HFF-Myc (cell line): ENCODE measurements at regions not wholly inside any gene's neighbourhood (a gene's known extent, or its start where the extent isn't known, plus 50 kb on each side); places are given as distances from the start of the nearest gene placed in this dataset.

Source experiments
- DNase-seq: peaks from one replicate; pipeline ENCODE4 v3.0.0-alpha.2; 2011; ENCODE audit warnings: low read depth; ENCODE audit errors: extremely low read depth
- H3K4me3 ChIP-seq: replicated peaks from 2 replicates; pipeline ENCODE4 v1.5.1; 2011; ENCODE audit warnings: low read depth, mild to moderate bottlenecking, control low read depth, low read length
- TF ChIP-seq, protein P1 (sequence below): IDR thresholded peaks from 2 replicates; pipeline ENCODE4 v1.5.1; 2012; ENCODE audit warnings: mild to moderate bottlenecking, low read depth, low read length, control low read depth; ENCODE audit errors: missing control alignments

DNA sequence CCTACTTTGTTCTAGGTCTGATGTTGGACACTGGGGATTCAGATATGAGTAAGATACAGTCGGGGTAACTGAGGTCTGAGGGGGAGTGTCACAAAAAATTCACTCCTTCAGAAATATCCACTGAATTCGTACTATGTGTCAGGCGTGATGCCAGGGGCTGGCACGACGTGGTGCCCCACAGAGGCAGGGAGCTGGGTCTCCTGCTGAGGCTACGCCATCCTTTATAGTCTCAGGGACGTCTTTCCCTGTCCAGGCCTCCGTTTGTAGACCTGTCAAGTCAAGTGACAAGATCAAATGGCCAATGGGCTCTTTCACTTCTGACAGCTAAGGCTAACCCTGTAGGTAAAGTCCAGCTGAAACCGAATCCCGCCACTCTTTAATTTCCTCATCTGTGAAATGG is 118.8 kb upstream of the SMIM23 start:
- TF ChIP-seq, protein P1, sequence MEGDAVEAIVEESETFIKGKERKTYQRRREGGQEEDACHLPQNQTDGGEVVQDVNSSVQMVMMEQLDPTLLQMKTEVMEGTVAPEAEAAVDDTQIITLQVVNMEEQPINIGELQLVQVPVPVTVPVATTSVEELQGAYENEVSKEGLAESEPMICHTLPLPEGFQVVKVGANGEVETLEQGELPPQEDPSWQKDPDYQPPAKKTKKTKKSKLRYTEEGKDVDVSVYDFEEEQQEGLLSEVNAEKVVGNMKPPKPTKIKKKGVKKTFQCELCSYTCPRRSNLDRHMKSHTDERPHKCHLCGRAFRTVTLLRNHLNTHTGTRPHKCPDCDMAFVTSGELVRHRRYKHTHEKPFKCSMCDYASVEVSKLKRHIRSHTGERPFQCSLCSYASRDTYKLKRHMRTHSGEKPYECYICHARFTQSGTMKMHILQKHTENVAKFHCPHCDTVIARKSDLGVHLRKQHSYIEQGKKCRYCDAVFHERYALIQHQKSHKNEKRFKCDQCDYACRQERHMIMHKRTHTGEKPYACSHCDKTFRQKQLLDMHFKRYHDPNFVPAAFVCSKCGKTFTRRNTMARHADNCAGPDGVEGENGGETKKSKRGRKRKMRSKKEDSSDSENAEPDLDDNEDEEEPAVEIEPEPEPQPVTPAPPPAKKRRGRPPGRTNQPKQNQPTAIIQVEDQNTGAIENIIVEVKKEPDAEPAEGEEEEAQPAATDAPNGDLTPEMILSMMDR = no peak
- H3K4me3 ChIP-seq = no peak overlapping the region
- DNase-seq = no peak

DNA sequence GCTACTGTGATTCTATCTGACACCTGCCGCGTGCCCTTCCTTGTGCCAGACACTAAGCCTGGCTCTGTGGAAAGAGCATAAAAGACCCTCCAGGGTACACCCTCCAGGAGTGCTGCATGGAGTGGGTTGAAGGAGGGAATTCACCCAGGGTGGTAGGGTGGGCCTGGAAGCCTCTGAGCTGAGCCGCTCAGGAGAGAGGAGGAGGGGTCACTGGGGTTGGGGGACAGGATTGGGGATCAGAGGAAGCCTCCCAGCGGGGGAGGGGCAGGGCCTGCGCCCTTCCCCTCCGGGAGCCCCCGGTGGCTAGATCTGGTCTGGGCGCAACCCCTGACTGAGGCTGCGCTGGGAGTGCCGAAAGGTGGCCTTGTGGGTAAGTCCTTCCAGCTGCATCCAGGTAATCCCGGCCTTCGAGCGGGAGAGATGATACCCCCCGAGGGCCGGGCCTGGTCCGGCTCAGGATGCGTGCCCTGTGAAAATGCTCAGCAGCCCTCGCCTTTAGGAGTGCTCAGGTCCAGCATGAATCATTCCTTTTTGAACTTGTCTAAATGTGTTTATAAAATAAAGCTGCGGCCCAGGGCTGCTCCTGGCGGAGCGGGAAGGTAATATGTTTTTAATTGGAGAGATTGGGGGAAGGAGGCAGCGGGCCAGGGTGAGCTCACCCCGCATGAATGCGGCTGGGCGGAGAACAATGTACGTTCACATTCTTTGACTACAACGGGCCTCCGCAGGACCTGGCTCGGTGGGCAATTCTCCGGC is 118.1 kb upstream of the SMIM23 start:
- TF ChIP-seq, protein P1 = no peak
- H3K4me3 ChIP-seq = no peak overlapping the region
- DNase-seq = peak; percentile 79

DNA sequence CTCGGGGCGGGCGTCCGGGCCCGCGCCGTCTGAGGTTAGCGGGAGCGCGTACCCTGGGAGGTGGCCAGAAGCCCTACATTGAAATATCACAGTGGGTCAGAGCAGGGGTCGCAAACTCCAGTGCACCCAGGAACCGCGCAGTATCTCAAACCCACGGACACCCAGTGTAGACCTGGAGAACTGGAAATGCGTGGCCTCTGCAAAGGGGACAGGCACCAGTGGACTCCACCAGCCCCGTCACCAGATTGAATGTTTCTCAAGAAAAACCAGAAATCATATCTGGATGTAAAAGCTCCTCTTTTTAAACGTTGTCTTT is 117.6 kb upstream of the SMIM23 start:
- TF ChIP-seq, protein P1 = no peak
- DNase-seq = no peak
- H3K4me3 ChIP-seq = no peak overlapping the region

DNA sequence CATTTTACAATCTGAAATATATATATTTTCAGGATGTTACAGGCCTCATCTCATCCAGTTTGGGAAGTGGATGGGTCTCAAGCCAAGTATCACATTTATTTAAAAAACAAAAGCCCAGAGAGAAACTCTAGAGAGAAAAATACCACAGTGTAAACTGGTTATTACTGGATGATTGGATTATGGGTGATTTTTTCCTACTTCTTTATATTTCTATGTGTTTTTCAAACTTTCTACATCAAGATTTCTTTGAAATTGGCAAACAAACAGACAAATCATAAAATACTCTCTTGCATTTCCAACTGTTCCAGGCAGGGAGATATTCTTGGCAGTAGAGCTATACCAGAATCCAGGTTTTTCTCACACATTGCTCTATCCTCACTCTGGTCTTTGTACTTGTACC is 116.0 kb upstream of the SMIM23 start:
- TF ChIP-seq, protein P1 = no peak
- H3K4me3 ChIP-seq = no peak overlapping the region
- DNase-seq = no peak

DNA sequence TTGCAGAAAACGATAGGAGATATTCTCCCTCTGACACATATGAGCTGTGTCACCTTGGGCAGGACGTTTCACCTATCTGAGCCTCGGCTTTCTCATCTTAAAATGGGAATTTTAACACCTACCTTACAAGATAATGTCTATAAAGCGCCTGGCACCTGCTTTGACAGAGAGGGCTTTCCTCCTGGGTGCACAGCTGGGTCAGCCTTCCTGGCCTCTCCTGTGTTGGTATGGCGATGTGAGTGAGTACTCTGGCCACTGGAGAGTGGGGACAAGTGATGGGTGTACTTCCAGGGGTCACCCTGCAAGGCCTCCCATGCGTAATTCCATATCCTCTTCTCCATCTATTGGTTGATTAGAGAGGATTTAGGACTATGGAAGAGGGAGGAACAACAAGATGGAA is 113.1 kb upstream of the SMIM23 start:
- TF ChIP-seq, protein P1 = no peak
- no peak for DNase-seq
- no peak overlapping the region for H3K4me3 ChIP-seq

DNA sequence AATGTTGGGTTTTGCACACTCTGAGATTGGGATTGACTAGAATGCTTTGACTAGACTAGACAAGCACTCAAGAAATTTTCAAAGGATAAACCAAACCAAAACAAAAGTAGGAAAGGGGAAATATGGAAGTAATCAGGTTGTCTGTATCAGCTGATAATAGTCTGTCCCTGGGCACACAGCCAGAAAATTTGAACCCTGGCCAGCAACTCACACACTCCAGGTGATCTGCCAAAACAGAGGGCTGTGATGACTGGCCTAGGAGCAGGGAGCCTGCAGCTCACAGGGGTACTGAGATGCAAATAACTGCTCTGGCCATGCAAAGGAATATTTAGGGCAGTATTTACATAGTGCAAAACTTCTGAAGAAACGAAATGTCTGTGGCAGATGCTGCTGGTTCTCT is 112.3 kb upstream of the SMIM23 start:
- DNase-seq = no peak

DNA sequence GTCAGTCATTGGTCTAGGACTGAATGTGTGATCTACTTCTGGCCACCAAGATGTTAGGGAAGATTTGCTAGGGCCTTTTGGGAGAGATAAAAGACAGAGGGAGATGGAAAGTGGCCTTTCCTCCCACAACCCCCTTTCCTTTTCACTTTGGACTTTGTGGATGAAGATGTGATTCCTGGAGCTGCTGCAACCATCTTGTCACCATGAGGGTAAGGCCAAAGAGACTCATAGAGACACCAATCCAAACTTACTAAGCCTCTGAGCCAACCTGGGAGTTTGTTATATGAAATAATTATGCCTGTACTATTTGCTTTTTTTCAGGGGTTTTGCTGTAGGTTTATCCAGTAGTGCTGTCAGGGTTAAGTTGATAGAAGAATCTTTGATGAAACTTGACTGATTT is 111.8 kb upstream of the SMIM23 start:
- TF ChIP-seq, protein P1 = no peak
- no peak for DNase-seq
- H3K4me3 ChIP-seq = no peak overlapping the region

More for the DNA sequence above, 112.3 kb upstream of the SMIM23 start:
- TF ChIP-seq, protein P1 = no peak
- H3K4me3 ChIP-seq = no peak overlapping the region
